ENCODE measurements at regions not wholly inside any gene's neighbourhood (a gene's known extent, or its start where the extent isn't known, plus 50 kb on each side); places are given as distances from the start of the nearest gene placed in this dataset.

- TF ChIP-seq EZH2phosphoT487 (IDR thresholded peaks at IDR 0.05; ENCODE audit: borderline replicate concordance, low read length) (no peak), CTCF (IDR thresholded peaks at IDR 0.05; ENCODE audit: low read depth, low read length, poor library complexity, severe bottlenecking) (no peak)
Measured at GRCh38 chr13:39988351-39988750, 332.9 kb downstream of the COG6 start.
